GM23248 (cell line): ENCODE measurements at regions not wholly inside any gene's neighbourhood (a gene's known extent, or its start where the extent isn't known, plus 50 kb on each side); places are given as distances from the start of the nearest gene placed in this dataset.

Experiments used
- EZH2 ChIP-seq: fragments of 200-600 bp; sonication (generic); IDR thresholded peaks from 2 replicates; pipeline ENCODE4 v1.6.1; 2018; ENCODE audit warnings: antibody characterized with exemption, mild to moderate bottlenecking; ENCODE audit not compliant: insufficient read depth, poor library complexity, severe bottlenecking
- EZH2phosphoT487 ChIP-seq: fragments of 200-600 bp; sonication (generic); IDR thresholded peaks from 2 replicates; pipeline ENCODE4 v1.6.1; 2018; ENCODE audit warnings: antibody characterized with exemption, moderate library complexity, mild to moderate bottlenecking, low read depth; ENCODE audit not compliant: insufficient read depth

- no peak for TF ChIP-seq EZH2phosphoT487
- no peak for TF ChIP-seq EZH2
Observed at GRCh38 chr4:36432586-36432985, 151.2 kb downstream of the DTHD1 start.
